ENCODE measurements at regions not wholly inside any gene's neighbourhood (a gene's known extent, or its start where the extent isn't known, plus 50 kb on each side); places are given as distances from the start of the nearest gene placed in this dataset.

- TF ChIP-seq CTCF (IDR thresholded peaks at IDR 0.05) (no peak), POLR2A (IDR thresholded peaks at IDR 0.05) (no peak)
These were observed 165.8 kb upstream of the SYNDIG1 start for GRCh38 chr20:24303393-24304170.
